ENCODE measurements at regions not wholly inside any gene's neighbourhood (a gene's known extent, or its start where the extent isn't known, plus 50 kb on each side); places are given as distances from the start of the nearest gene placed in this dataset.

DNA sequence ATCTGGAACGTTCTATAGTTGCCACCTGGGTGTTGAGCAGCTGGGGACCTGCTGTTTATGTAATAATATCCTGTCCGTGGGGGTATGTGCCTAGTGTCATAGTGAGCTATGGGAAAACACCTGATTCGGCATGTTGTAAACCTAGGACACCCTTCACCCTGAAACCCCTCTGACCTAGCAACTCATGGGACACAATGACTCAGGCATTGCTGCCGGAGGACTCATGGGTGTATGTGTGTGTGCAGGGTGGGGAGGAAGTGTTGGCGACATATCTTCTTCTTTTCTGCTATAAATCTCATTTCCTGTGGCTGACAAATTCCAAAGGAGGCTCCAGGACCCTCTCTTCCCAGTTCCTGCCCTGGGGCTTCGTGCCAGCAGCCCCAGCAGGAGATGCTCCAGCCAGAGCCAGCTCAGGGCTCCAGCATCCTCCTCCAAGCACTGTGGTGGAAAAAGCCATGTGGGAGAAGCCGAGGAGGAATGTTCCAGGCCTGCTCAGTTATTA, 77.0 kb upstream of the PODXL start:
- Histone ChIP-seq H3K4me1 (peaks cover 17% of the 10 kb centered on the region), H3K27me3 (no peaks in the 10 kb centered on the region), H3K9me3 (no peaks in the 10 kb centered on the region), H3K36me3 (no peaks in the 10 kb centered on the region), H3K4me3 (no peak overlapping the region), H3K27ac (no peak overlapping the region)
- TF ChIP-seq, protein P1, sequence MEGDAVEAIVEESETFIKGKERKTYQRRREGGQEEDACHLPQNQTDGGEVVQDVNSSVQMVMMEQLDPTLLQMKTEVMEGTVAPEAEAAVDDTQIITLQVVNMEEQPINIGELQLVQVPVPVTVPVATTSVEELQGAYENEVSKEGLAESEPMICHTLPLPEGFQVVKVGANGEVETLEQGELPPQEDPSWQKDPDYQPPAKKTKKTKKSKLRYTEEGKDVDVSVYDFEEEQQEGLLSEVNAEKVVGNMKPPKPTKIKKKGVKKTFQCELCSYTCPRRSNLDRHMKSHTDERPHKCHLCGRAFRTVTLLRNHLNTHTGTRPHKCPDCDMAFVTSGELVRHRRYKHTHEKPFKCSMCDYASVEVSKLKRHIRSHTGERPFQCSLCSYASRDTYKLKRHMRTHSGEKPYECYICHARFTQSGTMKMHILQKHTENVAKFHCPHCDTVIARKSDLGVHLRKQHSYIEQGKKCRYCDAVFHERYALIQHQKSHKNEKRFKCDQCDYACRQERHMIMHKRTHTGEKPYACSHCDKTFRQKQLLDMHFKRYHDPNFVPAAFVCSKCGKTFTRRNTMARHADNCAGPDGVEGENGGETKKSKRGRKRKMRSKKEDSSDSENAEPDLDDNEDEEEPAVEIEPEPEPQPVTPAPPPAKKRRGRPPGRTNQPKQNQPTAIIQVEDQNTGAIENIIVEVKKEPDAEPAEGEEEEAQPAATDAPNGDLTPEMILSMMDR (IDR thresholded peaks at IDR 0.05): no peak
- no peak for TF ChIP-seq POLR2A (IDR thresholded peaks at IDR 0.05)
- no peak for TF ChIP-seq POLR2AphosphoS5 (IDR thresholded peaks at IDR 0.05; ENCODE audit: insufficient read depth in 1 of 2, low read depth in 1 of 2)
- no peak for DNase-seq (ENCODE audit: extremely low spot score in 2 of 2)
- intact Hi-C loops (cut with DNase I): no loop called here

DNA sequence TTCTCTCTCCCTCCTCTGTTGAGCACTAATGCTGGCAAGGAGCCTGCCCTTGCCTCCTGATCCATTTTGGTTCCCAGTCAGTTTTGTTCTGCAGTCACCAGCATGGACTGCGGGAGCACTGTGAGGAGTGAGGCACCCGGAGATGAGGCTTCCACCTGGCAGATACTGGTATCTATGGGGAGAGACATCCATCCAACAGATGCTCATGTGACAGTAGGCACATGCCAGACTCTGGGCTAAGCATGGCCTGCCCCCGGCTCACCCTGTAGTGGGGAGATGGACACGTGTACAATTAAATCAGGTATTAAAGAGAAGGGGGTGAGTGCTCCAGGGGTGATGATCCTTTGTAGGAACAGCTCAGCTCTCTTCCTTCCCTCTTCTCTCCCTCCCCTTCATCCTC, 74.0 kb upstream of the PODXL start:
- Histone ChIP-seq H3K4me3 (no peak overlapping the region), H3K9me3 (no peaks in the 10 kb centered on the region), H3K4me1 (peaks cover 30% of the 10 kb centered on the region), H3K27ac (no peak overlapping the region), H3K36me3 (no peaks in the 10 kb centered on the region), H3K27me3 (no peaks in the 10 kb centered on the region)
- DNase-seq (ENCODE audit: extremely low spot score in 2 of 2): no peak
- intact Hi-C loops (cut with DNase I): no loop called here
- TF ChIP-seq, protein P1 (IDR thresholded peaks at IDR 0.05): no peak
- TF ChIP-seq POLR2AphosphoS5 (IDR thresholded peaks at IDR 0.05; ENCODE audit: insufficient read depth in 1 of 2, low read depth in 1 of 2): no peak
- TF ChIP-seq POLR2A (IDR thresholded peaks at IDR 0.05): no peak

DNA sequence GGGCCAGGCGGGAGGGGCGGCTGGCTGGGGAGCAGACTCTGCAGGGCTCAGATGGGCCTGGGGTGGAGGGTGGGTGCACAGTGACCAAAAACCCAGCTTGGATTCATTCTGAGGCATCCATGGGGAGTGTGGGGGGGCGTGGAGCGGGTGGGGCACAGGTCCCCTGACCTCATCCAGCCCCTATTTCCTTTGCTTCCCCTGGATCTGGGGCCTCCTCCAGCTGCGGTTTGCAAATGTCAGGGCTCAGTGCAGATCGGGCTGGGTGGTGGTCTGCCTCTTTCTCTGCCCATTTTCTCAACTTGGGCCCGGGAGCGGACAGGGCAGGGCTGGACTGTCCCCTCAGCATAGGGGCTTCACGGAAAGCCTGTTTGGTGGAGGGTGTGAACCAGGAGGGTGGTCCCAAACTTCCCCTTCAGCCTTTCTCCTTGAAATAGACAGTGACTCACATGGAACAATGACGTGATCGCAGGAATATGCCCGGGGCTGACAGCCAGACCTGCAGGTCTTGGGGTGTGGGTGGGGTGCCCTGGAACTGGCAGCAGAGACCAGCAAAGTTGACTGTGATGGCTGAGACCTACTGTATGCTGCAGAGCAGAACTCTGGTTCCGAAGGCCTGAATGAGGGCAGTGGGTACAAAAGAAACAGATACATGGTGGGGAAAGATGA, 72.9 kb upstream of the PODXL start:
- intact Hi-C loops (cut with DNase I): no loop called here
- Histone ChIP-seq H3K4me3 (no peak overlapping the region), H3K36me3 (no peaks in the 10 kb centered on the region), H3K27me3 (no peaks in the 10 kb centered on the region), H3K9me3 (no peaks in the 10 kb centered on the region), H3K27ac (no peak overlapping the region), H3K4me1 (peaks cover 30% of the 10 kb centered on the region)
- DNase-seq (ENCODE audit: extremely low spot score in 2 of 2): no peak
- TF ChIP-seq, protein P1 (IDR thresholded peaks at IDR 0.05): no peak
- TF ChIP-seq POLR2A (IDR thresholded peaks at IDR 0.05): no peak
- TF ChIP-seq POLR2AphosphoS5 (IDR thresholded peaks at IDR 0.05; ENCODE audit: insufficient read depth in 1 of 2, low read depth in 1 of 2): no peak

DNA sequence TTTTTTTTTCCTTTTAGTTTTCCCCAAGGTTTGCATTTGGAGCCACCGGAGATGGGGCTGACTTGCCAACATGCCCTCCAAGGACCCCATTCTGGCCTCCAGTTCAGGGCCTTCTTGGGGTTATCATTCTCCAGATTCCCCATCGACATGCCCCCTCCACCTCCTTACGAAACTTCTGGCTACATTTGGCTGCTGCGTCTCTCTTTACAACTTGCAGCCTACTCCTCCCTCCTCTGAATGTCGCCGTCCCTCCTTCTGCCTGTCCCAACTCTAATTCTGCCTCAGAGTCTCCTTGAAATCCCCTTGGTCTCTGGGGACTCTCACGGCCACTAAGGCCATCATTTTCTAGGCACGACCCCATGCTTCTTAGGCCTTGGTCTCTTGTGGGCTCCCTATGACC, 72.2 kb upstream of the PODXL start:
- intact Hi-C loops (cut with DNase I): no loop called here
- H3K27ac ChIP-seq: no peak overlapping the region
- H3K27me3 ChIP-seq: no peaks in the 10 kb centered on the region
- no peaks in the 10 kb centered on the region for H3K36me3 ChIP-seq
- H3K9me3 ChIP-seq: no peaks in the 10 kb centered on the region
- H3K4me1 ChIP-seq: peaks cover 30% of the 10 kb centered on the region
- TF ChIP-seq POLR2AphosphoS5 (IDR thresholded peaks at IDR 0.05; ENCODE audit: insufficient read depth in 1 of 2, low read depth in 1 of 2): no peak
- TF ChIP-seq, protein P1 (IDR thresholded peaks at IDR 0.05): no peak
- TF ChIP-seq POLR2A (IDR thresholded peaks at IDR 0.05): no peak
- H3K4me3 ChIP-seq: no peak overlapping the region
- no peak for DNase-seq (ENCODE audit: extremely low spot score in 2 of 2)

DNA sequence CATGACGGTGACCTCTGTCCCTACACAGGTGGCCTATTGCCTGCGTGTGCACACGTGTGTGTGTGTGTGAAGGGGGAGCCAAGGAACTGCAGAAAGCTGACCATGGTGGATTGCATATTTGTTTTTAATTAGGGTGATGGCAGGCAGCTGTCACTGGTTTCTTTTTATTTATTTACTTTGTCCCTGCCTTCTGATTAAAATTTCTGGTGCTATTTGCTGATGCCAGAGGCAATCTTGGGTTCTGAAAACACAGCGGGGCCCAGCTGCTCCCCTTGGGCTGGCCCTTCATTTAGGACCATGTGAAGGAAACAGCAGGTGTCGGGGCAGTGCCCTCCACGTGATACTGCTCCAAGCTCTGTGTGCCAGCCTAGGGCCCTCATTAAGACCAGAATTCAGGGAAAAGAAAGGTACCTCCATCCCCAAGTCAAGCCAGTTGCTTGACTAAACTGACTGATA, 71.3 kb upstream of the PODXL start:
- H3K4me3 ChIP-seq: no peak overlapping the region
- H3K27ac ChIP-seq: no peak overlapping the region
- H3K4me1 ChIP-seq: peaks cover 30% of the 10 kb centered on the region
- TF ChIP-seq POLR2A (IDR thresholded peaks at IDR 0.05) (no peak), POLR2AphosphoS5 (IDR thresholded peaks at IDR 0.05; ENCODE audit: insufficient read depth in 1 of 2, low read depth in 1 of 2) (no peak)
- no peak for DNase-seq (ENCODE audit: extremely low spot score in 2 of 2)
- no peaks in the 10 kb centered on the region for H3K9me3 ChIP-seq
- intact Hi-C loops (cut with DNase I): no loop called here
- no peaks in the 10 kb centered on the region for H3K27me3 ChIP-seq
- no peaks in the 10 kb centered on the region for H3K36me3 ChIP-seq

Data from vagina (tissue), 2 donors.